Gastroesophageal sphincter (tissue), 3 donors: ENCODE measurements at regions not wholly inside any gene's neighbourhood (a gene's known extent, or its start where the extent isn't known, plus 50 kb on each side); places are given as distances from the start of the nearest gene placed in this dataset.

Source experiments
- POLR2A ChIP-seq, 2 donors: fragments of 450-650 bp; IDR thresholded peaks; one replicate each; pipeline ENCODE4 v1.6.1; 2017; ENCODE audit warnings: antibody characterized with exemption in 2 of 2, mild to moderate bottlenecking in 2 of 2, moderate library complexity in 1 of 2
- POLR2AphosphoS5 ChIP-seq: sonication (generic); formaldehyde crosslinking; IDR thresholded peaks from one replicate; pipeline ENCODE4 v1.6.1; 2017; ENCODE audit warnings: antibody characterized with exemption
- TF ChIP-seq, protein P1 (sequence below), 4 experiments: fragments of 200-600 bp in 2 of 4; fragments of 450-650 bp in 2 of 4; sonication (generic) in 1 of 4; IDR thresholded peaks; one replicate each; pipeline ENCODE4 v1.5.1; 2017 to 2019; ENCODE audit warnings: antibody characterized with exemption in 4 of 4, mild to moderate bottlenecking in 2 of 4, moderate library complexity in 2 of 4

DNA sequence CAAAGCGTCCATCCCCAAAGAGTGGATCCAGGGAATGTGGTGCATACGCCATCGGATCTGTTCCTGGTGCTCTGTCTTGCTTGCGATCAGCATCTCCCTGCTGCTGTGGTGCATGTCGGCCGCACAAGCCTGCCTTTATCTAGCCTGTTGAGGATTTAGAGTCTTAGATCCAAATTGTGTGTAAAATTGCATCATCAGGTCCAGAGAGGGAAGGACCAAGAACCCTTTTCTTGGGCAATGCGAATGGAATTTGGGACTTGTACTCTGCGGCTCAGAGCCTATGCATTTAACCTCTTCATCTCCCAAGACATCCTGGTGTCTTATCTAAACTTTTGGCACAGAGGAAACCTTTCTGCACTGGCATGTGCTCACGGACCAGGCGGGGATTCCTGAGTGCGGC is 1238.7 kb downstream of the TBC1D22A start:
- TF ChIP-seq, protein P1, sequence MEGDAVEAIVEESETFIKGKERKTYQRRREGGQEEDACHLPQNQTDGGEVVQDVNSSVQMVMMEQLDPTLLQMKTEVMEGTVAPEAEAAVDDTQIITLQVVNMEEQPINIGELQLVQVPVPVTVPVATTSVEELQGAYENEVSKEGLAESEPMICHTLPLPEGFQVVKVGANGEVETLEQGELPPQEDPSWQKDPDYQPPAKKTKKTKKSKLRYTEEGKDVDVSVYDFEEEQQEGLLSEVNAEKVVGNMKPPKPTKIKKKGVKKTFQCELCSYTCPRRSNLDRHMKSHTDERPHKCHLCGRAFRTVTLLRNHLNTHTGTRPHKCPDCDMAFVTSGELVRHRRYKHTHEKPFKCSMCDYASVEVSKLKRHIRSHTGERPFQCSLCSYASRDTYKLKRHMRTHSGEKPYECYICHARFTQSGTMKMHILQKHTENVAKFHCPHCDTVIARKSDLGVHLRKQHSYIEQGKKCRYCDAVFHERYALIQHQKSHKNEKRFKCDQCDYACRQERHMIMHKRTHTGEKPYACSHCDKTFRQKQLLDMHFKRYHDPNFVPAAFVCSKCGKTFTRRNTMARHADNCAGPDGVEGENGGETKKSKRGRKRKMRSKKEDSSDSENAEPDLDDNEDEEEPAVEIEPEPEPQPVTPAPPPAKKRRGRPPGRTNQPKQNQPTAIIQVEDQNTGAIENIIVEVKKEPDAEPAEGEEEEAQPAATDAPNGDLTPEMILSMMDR (IDR thresholded peaks at IDR 0.05): no peak
- TF ChIP-seq POLR2A (IDR thresholded peaks at IDR 0.05): no peak
- TF ChIP-seq POLR2AphosphoS5: no peak
